Stomach (tissue), 8 donors: ENCODE measurements at regions not wholly inside any gene's neighbourhood (a gene's known extent, or its start where the extent isn't known, plus 50 kb on each side); places are given as distances from the start of the nearest gene placed in this dataset.

Experiments
- DNase-seq, 2 donors: peaks; one replicate each; pipeline versions ENCODE4 v3.0.0 to v3.0.0-alpha.2; 2013 to 2019
- H3K27ac ChIP-seq, 5 donors: fragments of 200-600 bp in 4 of 5; sonication (generic) in 4 of 5; one replicate each; pipeline ENCODE4 v1.5.1; 2013 to 2019; ENCODE audit warnings: mild to moderate bottlenecking in 1 of 5, moderate library complexity in 1 of 5
- H3K27me3 ChIP-seq, 3 donors: fragments of 200-600 bp; sonication (generic); one replicate each; pipeline ENCODE4 v1.5.1; 2017 to 2019; ENCODE audit warnings: mixed run types in 1 of 3
- H3K36me3 ChIP-seq, 4 donors: fragments of 200-600 bp; sonication (generic); 1 replicate in 3 of 4; 2 replicates in 1 of 4; pipeline ENCODE4 v1.5.1; 2016 to 2019
- H3K4me1 ChIP-seq, 4 donors: fragments of 200-600 bp; sonication (generic); one replicate each; pipeline ENCODE4 v1.5.1; 2016 to 2019
- H3K4me3 ChIP-seq, 4 donors: fragments of 200-600 bp; sonication (generic) in 3 of 4; one replicate each; pipeline ENCODE4 v1.5.1; 2016 to 2019; ENCODE audit warnings: mild to moderate bottlenecking in 1 of 4
- H3K9me3 ChIP-seq, 4 donors: fragments of 200-600 bp; sonication (generic); one replicate each; pipeline ENCODE4 v1.5.1; 2016 to 2019
- EP300 ChIP-seq: sonication (generic); formaldehyde crosslinking; IDR thresholded peaks from one replicate; pipeline ENCODE4 v1.6.1; 2017; ENCODE audit warnings: antibody characterized with exemption
- POLR2A ChIP-seq, 4 donors: fragments of 450-650 bp; IDR thresholded peaks; one replicate each; pipeline ENCODE4 v1.6.1; 2016; ENCODE audit warnings: antibody characterized with exemption in 4 of 4, control low read depth in 2 of 4, mild to moderate bottlenecking in 1 of 4, moderate library complexity in 1 of 4
- POLR2AphosphoS5 ChIP-seq, 3 donors: sonication (generic); formaldehyde crosslinking; IDR thresholded peaks; one replicate each; pipeline ENCODE4 v1.6.1; 2016; ENCODE audit warnings: antibody characterized with exemption in 3 of 3
- WGBS, 5 donors: extraction: QIAGEN DNeasy Blood & Tissue Kit in 3 of 5; methylation state at CpG; one replicate each; pipeline versions ENCODE4 v1.1.5 to v1.1.7; 2013 to 2018; 5-methylcytosine and 5-hydroxymethylcytosine counted together
- intact Hi-C: fragments of 100-400 bp; cut with DNase I; formaldehyde crosslinking; loops from one replicate; pipeline ENCODE4 v1.15.1; 2023; ENCODE audit warnings: low total_unique reads
- TF ChIP-seq, protein P1 (sequence below), 7 experiments: fragments of 450-650 bp in 4 of 7; fragments of 200-600 bp in 3 of 7; sonication (generic) in 3 of 7; IDR thresholded peaks; one replicate each; pipeline ENCODE4 v1.5.1; 2016 to 2019; ENCODE audit warnings: antibody characterized with exemption in 7 of 7, control low read depth in 2 of 7, mild to moderate bottlenecking in 1 of 7
- donor health status: healthy with polysubstance abuse.
- donor health status: Bipolar disorder and iron deficiency.
- donor health status: healthy.

DNA sequence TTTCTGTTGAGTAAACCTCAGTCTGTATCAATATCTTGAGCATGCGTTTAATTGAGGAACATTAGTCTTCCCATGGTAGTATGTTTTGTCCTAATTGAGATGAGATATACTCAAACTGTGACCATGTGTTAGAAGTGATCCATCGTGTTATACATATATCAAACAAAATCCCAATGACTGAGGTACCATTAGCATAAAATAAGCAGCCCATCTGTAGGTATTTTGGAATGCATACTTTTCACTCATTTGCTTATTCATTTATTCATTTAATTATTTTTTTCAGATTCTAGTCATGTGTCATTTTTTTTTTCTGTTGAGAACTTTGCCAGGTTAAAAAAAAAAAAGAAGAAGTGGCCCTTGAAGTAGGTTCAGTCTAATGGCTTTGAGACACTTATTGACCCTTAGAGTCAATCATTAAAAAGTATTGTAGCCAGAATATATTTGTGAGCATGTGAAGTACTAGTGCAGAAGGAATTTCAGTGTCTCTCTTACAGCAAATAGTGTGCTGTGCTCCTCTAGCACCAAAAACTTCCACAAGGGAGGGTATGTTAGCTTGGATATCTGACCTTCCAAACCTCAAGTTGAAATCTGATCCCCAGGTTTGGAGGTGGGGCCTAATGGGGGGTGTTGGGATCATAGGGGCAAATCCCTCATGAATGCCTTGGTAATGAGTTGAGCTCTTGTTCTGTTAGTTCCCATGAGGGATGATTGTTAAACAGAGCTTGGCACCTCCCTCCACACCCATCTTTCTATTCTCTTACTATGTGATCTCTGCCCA lies 130.8 kb upstream of the NPY2R start:
- TF ChIP-seq POLR2A (IDR thresholded peaks at IDR 0.05) = no peak
- TF ChIP-seq EP300 = no peak
- no peak for TF ChIP-seq POLR2AphosphoS5 (IDR thresholded peaks at IDR 0.05)
- TF ChIP-seq, protein P1, sequence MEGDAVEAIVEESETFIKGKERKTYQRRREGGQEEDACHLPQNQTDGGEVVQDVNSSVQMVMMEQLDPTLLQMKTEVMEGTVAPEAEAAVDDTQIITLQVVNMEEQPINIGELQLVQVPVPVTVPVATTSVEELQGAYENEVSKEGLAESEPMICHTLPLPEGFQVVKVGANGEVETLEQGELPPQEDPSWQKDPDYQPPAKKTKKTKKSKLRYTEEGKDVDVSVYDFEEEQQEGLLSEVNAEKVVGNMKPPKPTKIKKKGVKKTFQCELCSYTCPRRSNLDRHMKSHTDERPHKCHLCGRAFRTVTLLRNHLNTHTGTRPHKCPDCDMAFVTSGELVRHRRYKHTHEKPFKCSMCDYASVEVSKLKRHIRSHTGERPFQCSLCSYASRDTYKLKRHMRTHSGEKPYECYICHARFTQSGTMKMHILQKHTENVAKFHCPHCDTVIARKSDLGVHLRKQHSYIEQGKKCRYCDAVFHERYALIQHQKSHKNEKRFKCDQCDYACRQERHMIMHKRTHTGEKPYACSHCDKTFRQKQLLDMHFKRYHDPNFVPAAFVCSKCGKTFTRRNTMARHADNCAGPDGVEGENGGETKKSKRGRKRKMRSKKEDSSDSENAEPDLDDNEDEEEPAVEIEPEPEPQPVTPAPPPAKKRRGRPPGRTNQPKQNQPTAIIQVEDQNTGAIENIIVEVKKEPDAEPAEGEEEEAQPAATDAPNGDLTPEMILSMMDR (IDR thresholded peaks at IDR 0.05) = no peak
- 92 to 100% (median 94%) methylated on average over 2 of the region's 2 CpGs for WGBS, 5 donors
- intact Hi-C loops = no loop called here

GRCh38 chr4:155079871-155080270 lies 128.6 kb upstream of the NPY2R start:
- H3K4me1 ChIP-seq = no peaks in the 10 kb centered on the region
- intact Hi-C loops = no loop called here
- H3K27ac ChIP-seq = no peak overlapping the region
- TF ChIP-seq EP300 = no peak
- no peak for TF ChIP-seq POLR2A (IDR thresholded peaks at IDR 0.05)
- TF ChIP-seq, protein P1 (IDR thresholded peaks at IDR 0.05) = no peak
- no peak for TF ChIP-seq POLR2AphosphoS5 (IDR thresholded peaks at IDR 0.05)
- H3K36me3 ChIP-seq = no peaks in the 10 kb centered on the region
- no peak for DNase-seq
- no peak overlapping the region for H3K4me3 ChIP-seq
- no peaks in the 10 kb centered on the region for H3K9me3 ChIP-seq
- H3K27me3 ChIP-seq = no peaks in the 10 kb centered on the region

More for the DNA sequence above, 130.8 kb upstream of the NPY2R start:
- H3K4me1 ChIP-seq = no peaks in the 10 kb centered on the region
- H3K4me3 ChIP-seq = no peak overlapping the region
- no peaks in the 10 kb centered on the region for H3K27me3 ChIP-seq
- no peak overlapping the region for H3K27ac ChIP-seq
- H3K36me3 ChIP-seq = no peaks in the 10 kb centered on the region
- DNase-seq = no peak
- no peaks in the 10 kb centered on the region for H3K9me3 ChIP-seq

DNA sequence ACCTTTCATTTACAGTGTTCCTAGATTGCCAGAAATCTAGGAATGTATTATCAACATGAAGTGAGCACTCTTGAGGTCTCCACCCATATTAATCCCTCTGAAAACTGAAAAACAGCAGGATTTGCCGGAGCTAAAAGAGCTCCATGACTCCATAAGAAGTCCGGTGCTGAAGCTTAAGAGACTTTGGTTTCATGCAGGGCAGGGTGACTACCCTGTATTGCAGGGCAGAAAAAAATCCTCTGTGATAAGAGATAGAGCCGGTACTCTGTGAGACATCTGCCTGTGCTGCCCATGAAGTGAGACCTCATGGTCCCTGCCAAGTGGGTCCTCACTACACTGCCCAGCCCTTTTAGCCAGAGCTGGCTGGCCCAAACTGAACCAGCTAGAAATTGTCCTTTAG lies 127.2 kb upstream of the NPY2R start:
- H3K4me1 ChIP-seq = no peaks in the 10 kb centered on the region
- no peaks in the 10 kb centered on the region for H3K9me3 ChIP-seq
- intact Hi-C loops = no loop called here
- no peak for DNase-seq
- no peak for TF ChIP-seq EP300
- no peak for TF ChIP-seq POLR2AphosphoS5 (IDR thresholded peaks at IDR 0.05)
- TF ChIP-seq, protein P1 (IDR thresholded peaks at IDR 0.05) = no peak
- no peak for TF ChIP-seq POLR2A (IDR thresholded peaks at IDR 0.05)
- no peak overlapping the region for H3K4me3 ChIP-seq
- no peak overlapping the region for H3K27ac ChIP-seq
- 79 to 86% (median 84%) methylated on average over 3 of the region's 3 CpGs for WGBS, 5 donors
- no peaks in the 10 kb centered on the region for H3K36me3 ChIP-seq
- H3K27me3 ChIP-seq = no peaks in the 10 kb centered on the region

GRCh38 chr4:155085843-155086530 lies 122.4 kb upstream of the NPY2R start:
- H3K4me1 ChIP-seq = no peaks in the 10 kb centered on the region
- intact Hi-C loops = no loop called here
- H3K4me3 ChIP-seq = no peak overlapping the region
- H3K9me3 ChIP-seq = no peaks in the 10 kb centered on the region
- no peak for DNase-seq
- H3K36me3 ChIP-seq = no peaks in the 10 kb centered on the region
- H3K27ac ChIP-seq = no peak overlapping the region
- TF ChIP-seq EP300 (no peak), POLR2AphosphoS5 (IDR thresholded peaks at IDR 0.05) (no peak), POLR2A (IDR thresholded peaks at IDR 0.05) (no peak)
- TF ChIP-seq, protein P1 (IDR thresholded peaks at IDR 0.05) = no peak
- WGBS, 5 donors = 62 to 70% (median 65%) methylated on average over 3 of the region's 3 CpGs
- no peaks in the 10 kb centered on the region for H3K27me3 ChIP-seq
